Activated naive CD4-positive, alpha-beta T cell treated with anti-CD3 and anti-CD28 coated beads, Interleukin-2, amount 50 U/mL, for 72 hours (primary cell): ENCODE measurements at regions not wholly inside any gene's neighbourhood (a gene's known extent, or its start where the extent isn't known, plus 50 kb on each side); places are given as distances from the start of the nearest gene placed in this dataset.

Experiments
- ATAC-seq, 2 donors: fragments of 150-1000 bp; cut with Tn5 transposase; 2 replicates each; pipeline ENCODE4 v1.10.0; 2021; ENCODE audit warnings: mild to moderate bottlenecking in 2 of 2, moderate library complexity in 2 of 2
- DNase-seq, 2 donors: peaks; one replicate each; pipeline ENCODE4 v3.0.0; 2021 to 2022; ENCODE audit warnings: low spot score in 2 of 2
- H3K27ac Mint-ChIP-seq, 2 donors: one replicate each; pipeline ENCODE4 v1.8.0; 2022; ENCODE audit warnings: mild to moderate bottlenecking in 2 of 2, mixed read lengths in 2 of 2
- H3K36me3 Mint-ChIP-seq, 2 donors: one replicate each; pipeline ENCODE4 v1.8.0; 2022; ENCODE audit warnings: mixed read lengths in 2 of 2
- H3K9me3 Mint-ChIP-seq, 2 donors: one replicate each; pipeline ENCODE4 v1.8.0; 2022; ENCODE audit warnings: mixed read lengths in 2 of 2

DNA sequence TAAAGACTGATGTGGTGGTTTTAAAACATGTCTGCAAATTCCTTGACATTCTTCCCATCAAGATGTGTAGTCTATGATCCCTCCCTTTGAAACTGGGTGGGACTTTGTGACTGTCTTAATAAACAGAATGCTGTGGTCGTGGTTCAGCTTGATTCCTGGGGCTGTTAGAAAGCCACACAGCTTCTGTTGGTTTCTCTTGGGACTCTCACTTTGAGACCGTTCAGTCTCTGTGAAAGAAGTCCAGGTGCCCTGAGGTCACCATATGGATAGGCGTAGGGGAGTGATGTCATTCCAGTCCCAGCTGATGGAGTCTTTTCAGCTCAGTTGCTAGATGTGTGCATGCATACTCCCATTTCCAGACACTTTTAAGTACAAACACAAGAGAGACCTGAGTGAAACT lies 216.6 kb downstream of the KDR start:
- ATAC-seq (no peak), DNase-seq (no peak)
- peaks cover 5% of the 10 kb centered on the region in 2 donors for H3K9me3 Mint-ChIP-seq
- no peak overlapping the region for H3K27ac Mint-ChIP-seq
- peaks cover 0 to 5% of the 10 kb centered on the region in 2 donors for H3K36me3 Mint-ChIP-seq

DNA sequence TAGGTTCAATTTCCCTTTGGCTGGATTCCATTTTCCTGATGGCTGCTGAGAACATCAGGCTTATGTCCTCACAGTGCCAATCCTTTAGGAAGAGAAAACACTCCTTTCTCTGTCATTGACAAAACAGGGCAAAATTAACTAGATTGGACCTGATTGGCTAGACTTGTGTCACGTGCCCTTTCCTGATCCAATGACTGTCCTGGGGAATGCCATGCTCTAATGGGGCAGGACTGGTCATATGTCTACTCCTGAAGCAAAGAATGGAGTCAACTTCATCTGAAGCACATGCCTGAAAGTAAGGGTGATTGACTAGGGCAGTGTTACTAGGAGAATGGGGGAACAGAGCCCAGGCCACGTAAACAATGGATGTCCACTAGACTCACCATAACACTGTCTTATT lies 220.4 kb downstream of the KDR start:
- Mint-ChIP-seq H3K9me3 (peaks cover 5% of the 10 kb centered on the region in 2 donors), H3K36me3 (peaks cover 0 to 8% of the 10 kb centered on the region in 2 donors), H3K27ac (no peak overlapping the region)
- ATAC-seq (no peak), DNase-seq (no peak)

DNA sequence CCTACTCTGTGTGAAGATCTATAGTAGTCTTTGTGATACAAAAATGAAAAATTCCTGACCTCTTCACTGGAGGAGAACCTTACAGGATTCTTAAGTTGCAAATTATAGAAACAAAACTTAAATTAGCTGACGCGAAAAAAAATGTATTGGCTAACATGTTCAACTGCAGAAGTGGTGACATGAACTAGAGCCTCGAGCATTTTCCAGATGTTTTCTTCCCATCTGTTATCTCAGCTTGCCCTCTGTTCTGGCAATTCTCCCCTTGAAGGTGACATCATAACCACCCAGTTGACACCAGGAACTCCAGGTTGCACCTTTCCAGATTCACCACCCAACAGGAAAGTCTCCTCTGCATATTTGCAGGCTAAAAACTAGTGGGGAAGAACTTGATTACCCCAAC lies 222.4 kb downstream of the KDR start:
- DNase-seq = no peak
- Mint-ChIP-seq H3K9me3 (peaks cover 5% of the 10 kb centered on the region in 2 donors), H3K27ac (no peak overlapping the region), H3K36me3 (peaks cover 0 to 8% of the 10 kb centered on the region in 2 donors)
- ATAC-seq = no peak

DNA sequence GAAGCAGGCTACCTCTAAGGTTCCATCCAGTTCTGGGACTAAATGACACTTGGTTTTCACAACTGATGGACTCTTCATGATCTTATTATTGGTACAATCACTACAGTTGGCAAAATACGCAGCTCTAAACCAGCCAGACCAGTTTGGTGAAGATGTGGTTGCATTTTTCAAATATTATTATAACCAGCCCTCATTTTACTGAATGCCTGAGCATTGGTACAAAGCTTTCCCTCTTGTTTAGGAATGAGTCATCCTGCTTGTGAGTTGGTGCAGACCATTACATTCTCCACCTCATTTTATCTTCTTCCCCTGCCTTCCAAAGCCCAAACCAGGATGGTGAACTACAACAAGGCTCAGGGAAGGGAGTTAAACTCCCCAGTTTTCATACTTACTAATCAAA lies 223.1 kb downstream of the KDR start:
- Mint-ChIP-seq H3K27ac (no peak overlapping the region), H3K36me3 (peaks cover 0 to 8% of the 10 kb centered on the region in 2 donors), H3K9me3 (peaks cover 5% of the 10 kb centered on the region in 2 donors)
- DNase-seq = no peak
- no peak for ATAC-seq

DNA sequence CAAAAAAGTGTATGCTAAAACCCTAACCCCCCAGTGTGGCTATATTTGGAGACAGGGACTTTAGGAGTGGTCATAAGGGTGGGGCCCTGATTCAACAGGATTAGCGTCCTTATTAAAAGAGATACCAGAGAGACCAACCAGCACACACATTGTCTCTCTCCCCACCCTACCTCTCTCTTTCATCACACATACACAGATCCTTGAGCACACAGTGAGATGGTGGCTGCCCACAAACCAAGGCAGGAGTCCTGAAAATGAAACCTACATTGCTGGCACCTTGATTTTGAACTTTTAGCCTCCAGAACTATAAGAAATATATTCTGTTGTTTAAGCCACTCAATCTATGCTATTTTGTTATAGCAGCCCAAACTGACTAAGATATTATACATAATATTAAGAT lies 224.2 kb downstream of the KDR start:
- Mint-ChIP-seq H3K36me3 (peaks cover 0 to 8% of the 10 kb centered on the region in 2 donors), H3K9me3 (peaks cover 3% of the 10 kb centered on the region in 2 donors), H3K27ac (no peak overlapping the region)
- DNase-seq (no peak), ATAC-seq (no peak)

DNA sequence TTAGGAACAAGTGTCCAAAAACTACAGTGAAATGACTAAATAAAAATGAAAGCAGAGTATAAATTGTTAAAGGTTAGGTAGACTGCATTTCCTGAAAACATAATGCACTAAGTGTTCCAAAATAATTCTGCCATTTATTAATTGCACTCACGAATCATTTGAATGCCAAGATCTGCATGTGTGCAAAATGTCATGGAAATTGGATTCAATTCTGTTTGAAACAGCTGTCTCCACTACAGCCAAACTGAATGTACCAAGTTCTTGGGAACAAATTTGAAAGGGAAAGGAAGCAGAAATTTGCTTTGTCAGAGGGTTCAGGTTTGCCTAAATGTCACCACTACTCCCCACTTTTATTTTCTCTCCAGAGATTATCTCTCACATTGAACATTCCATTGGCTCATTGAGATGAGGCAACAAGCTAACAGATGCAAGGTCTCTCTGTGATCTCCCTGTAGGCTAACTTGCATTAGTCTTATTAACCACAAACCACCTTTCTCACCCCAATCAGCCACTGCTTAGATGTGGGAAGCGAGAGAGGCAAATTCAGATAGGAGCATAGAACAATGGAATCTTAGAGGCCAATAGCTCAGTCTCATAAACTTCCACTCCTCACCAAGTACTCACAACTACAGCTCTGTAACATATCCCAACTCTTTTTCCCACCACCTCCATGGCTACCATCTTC lies 226.6 kb downstream of the KDR start:
- peaks cover 4% of the 10 kb centered on the region in 2 donors for H3K9me3 Mint-ChIP-seq
- H3K36me3 Mint-ChIP-seq = peaks cover 0 to 3% of the 10 kb centered on the region in 2 donors
- H3K27ac Mint-ChIP-seq = no peak overlapping the region
- no peak for DNase-seq
- ATAC-seq = no peak

DNA sequence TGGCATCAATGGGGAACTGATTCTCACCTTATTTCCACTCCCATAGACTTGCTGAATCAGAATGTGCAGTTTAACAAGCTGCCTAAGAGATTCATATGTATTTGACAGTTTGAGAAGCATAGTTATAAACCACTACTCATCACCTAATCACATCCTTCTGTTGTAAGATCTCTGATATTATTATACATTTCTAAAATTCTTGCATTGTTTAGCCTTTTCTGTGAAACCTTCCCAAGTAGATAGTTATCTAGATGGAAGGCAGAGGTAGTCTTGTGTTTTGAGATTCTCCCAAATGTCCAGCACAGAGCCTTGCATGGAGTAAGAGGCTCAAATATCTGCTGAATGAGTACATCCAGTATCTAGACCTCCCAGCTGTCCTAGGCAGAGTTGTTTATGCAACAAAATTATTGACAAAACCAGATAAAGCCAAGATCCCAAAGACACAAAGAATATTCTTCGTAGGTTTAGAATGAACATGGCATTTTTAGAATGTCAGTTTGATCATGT lies 227.3 kb downstream of the KDR start:
- no peak for ATAC-seq
- Mint-ChIP-seq H3K36me3 (no peaks in the 10 kb centered on the region), H3K9me3 (peaks cover 7 to 8% of the 10 kb centered on the region in 2 donors), H3K27ac (no peak overlapping the region)
- no peak for DNase-seq

DNA sequence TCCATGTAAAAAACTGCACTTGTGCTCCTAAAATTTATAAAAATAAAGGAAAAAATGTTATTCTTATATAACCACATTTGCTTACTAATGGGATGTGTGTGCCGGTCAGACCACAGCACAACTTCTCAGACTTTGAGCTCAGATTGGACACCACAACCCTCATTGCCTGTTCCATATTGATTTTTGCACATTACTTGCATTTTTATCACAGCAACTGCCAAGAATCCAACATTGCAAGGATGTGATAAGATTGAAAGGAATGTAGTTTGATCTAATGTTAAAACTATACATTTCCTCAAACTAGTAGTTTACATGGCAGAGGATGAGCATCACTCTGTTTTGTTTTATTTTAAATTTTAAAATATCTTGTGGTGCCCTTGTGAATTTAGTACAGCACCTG lies 227.8 kb downstream of the KDR start:
- no peak for DNase-seq
- no peak for ATAC-seq
- Mint-ChIP-seq H3K9me3 (peaks cover 7 to 8% of the 10 kb centered on the region in 2 donors), H3K27ac (no peak overlapping the region), H3K36me3 (no peaks in the 10 kb centered on the region)

DNA sequence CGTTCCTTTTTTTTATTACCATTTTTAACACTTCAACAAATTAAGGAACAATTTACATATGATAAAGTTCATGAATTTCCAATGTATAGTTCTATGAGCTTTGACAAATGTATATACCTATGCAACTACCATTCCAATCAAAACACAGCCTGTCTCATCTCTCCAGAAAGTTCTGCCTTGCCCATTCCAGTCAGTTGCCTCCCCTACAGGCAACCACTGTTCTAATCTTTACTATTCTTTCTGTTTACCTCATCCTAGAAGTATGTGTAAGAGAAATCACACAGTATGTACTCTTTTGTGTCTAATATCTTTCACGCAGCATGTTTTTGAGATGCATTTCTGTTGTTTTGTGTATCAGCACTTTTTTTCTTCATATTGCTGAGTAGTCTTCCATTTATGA lies 224.9 kb downstream of the KIT start:
- Mint-ChIP-seq H3K36me3 (no peaks in the 10 kb centered on the region), H3K9me3 (no peaks in the 10 kb centered on the region), H3K27ac (no peak overlapping the region)
- no peak for ATAC-seq
- DNase-seq = no peak

DNA sequence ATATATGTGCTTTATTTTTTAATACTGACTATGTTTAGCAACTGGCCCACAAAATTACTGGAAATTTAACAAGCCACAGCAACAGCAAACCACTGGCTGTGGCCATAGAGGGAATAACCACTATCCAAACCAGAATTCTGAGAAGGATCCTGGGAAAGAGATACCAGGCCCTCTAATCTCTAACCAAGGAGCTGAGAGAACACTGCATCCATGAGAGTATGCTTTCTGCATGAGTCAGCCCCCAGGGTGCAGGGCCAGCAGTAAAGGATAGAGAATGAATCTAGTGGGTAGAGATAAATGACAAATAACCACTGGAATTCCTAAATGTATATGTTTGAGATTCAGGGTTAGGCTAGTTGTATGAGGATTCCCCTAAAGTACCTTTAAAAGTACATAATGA lies 221.8 kb downstream of the KIT start:
- DNase-seq (no peak), ATAC-seq (no peak)
- H3K27ac Mint-ChIP-seq = no peak overlapping the region
- peaks cover 0 to 4% of the 10 kb centered on the region in 2 donors for H3K36me3 Mint-ChIP-seq
- peaks cover 5 to 6% of the 10 kb centered on the region in 2 donors for H3K9me3 Mint-ChIP-seq

DNA sequence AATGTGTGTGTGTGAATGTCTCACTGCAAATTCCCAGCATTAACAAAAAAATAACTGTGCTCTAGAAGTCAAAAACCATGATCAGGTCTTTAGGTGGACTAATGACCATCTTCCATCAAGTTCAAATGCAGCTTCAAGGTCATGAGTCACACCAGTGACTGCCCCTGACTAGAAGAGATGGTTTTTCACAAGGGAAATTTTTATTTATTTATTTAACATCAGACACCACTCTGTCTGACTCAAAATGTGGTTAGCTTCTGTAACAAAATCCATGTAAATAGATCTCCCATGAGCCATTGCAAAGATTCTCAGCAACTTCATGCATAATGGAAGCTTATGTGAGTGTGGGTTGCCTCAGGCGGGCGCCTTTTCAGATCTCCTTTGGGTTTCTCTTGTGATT lies 219.2 kb downstream of the KIT start:
- Mint-ChIP-seq H3K36me3 (peaks cover 0 to 4% of the 10 kb centered on the region in 2 donors), H3K27ac (no peak overlapping the region), H3K9me3 (peaks cover 5 to 6% of the 10 kb centered on the region in 2 donors)
- DNase-seq = no peak
- ATAC-seq = no peak

DNA sequence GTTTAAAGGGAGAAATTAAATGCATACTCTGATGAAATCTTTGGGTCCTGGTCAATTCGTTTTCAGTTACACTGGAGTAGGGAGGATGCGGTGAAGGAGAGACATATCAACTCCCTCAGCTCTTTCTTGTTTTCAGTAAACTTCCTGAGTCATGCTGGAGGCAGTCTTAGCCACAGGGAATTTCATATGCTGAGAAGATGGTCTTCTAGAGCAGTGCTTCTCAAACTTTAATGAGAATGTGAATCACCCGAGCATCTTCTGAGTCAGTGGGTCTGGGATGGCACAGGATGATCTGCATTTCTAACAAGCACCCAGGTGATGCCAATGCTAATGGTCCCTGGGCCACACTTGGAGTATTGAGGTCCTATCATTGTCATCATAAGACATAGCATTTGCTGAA lies 214.5 kb downstream of the KIT start:
- Mint-ChIP-seq H3K36me3 (peaks cover 0 to 4% of the 10 kb centered on the region in 2 donors), H3K9me3 (peaks cover 5 to 6% of the 10 kb centered on the region in 2 donors), H3K27ac (no peak overlapping the region)
- no peak for ATAC-seq
- no peak for DNase-seq

DNA sequence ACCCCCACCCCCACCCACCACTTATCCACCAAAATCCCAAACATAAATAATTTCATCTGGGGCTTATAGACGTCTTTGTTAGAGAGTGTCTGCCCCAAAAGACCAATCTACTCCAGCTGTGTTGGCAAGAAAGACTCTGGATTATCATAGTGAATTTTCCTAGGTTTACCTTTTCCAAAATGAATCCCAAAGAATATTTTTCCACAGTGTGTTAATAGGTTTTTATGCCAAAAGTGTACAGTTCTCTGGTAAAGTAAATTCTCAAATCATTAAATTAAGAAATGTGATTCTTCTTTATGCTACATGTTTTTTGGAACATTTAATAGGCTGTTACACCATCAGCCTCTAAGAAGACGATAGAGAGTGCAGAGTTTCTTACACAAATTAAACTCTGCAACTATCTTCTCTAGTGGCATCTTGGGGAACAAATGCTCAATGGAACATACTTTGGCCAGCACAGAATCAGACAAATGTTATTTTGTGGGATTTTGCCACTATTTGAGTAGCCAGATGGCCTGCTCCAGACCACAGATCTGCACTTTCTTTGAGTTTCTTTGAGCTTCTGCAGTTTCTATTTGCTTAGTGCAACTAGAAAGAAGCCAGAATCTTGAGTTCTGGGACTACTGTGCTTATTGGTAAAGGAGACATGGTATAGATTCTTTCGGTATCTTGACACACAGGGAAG lies 206.0 kb downstream of the KIT start:
- H3K36me3 Mint-ChIP-seq = no peaks in the 10 kb centered on the region
- no peak overlapping the region for H3K27ac Mint-ChIP-seq
- no peak for ATAC-seq
- peaks cover 0 to 6% of the 10 kb centered on the region in 2 donors for H3K9me3 Mint-ChIP-seq
- no peak for DNase-seq

DNA sequence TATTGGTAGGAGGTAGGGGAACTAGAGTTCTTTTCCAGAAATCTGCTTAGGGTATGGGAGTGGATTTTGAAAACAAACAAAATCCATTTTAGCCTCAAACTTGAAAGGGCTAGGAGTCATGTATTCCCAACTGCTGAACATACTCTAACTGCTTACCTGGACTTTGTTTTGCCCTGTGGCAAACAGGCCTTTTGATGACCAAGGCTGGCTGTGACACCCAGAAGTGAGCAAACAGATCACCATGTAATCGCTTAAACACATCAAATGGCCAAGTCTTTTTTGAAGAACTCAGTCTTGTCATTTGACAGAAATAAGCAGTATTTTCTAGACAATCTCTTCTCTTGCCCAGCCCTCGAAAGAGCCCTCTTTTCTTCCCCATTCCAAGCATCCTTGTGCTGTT lies 203.4 kb downstream of the KIT start:
- no peak for DNase-seq
- Mint-ChIP-seq H3K9me3 (peaks cover 0 to 6% of the 10 kb centered on the region in 2 donors), H3K36me3 (no peaks in the 10 kb centered on the region), H3K27ac (no peak overlapping the region)
- ATAC-seq = no peak

DNA sequence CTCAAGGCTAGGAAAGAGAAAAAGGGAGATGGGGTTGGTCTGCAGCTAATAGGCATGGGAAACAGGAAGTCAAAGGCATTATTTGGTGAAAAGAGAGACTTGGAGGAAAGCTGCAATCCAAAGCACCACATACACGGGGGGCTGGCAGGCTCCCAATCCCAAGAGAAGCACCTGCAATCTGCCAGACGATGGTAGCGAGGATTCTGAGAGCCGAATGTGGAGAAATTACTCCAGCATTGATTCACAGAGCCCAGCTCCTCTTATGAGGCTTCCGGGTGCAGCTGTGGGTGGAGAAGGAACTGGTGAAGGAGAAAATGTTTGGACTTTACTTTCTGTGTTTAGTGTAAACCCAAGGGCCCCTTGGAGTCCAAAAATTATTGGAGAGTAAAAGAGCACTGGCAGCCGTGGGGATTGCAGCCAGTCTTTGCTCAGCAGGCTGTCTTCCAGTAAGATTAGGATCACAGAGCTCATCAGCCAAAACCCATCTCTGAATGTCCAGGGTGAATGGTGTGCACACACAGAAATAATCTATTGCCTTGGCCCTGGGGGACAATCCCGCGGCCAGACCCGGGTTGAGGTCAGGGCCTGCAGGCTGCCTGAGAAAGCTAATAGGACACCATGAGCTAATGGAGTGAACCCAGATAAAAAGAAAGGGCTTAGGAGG lies 197.6 kb downstream of the KIT start:
- DNase-seq (no peak), ATAC-seq (no peak)
- H3K27ac Mint-ChIP-seq = no peak overlapping the region
- H3K9me3 Mint-ChIP-seq = no peaks in the 10 kb centered on the region
- no peaks in the 10 kb centered on the region for H3K36me3 Mint-ChIP-seq

DNA sequence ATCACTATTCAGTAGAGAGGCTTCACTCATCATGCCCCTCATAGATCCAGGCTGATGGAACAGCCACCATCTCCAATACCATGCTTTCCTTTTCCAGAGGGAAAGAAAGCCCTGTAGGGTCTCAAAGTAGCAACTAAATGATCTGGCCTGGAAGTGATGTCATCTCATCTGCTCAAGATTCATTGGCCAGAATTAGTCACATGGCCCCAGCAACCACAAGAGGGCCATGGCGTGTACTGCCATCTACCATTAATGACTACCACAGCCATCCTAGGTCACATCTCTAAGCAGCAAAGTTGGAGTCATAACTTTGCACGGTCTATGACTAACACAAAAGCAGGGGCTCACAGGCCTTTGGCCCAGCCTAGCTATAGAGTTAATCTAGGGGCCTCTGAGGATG lies 194.8 kb downstream of the KIT start:
- DNase-seq (no peak), ATAC-seq (no peak)
- H3K27ac Mint-ChIP-seq = no peak overlapping the region
- H3K36me3 Mint-ChIP-seq = no peaks in the 10 kb centered on the region
- H3K9me3 Mint-ChIP-seq = no peaks in the 10 kb centered on the region

DNA sequence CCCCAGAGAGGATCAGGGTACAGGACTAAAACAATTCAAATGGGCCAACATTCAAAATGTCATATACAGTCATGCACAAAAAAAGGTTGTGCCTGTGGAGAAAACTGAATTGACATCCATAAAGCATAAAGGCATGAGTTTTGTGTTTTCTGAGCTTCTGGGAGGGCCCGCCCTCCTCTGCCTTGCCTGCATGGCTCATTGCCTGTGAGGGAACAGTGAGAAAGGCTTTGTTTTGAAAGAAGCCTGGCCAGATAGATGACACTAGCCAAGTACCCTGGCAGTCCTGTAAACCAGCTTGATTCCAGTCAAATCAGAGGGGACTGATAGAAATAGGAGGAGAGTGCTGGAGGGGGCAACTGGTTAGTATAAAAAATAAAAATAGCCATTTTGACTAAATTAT lies 194.3 kb downstream of the KIT start:
- no peak for DNase-seq
- Mint-ChIP-seq H3K9me3 (no peaks in the 10 kb centered on the region), H3K36me3 (no peaks in the 10 kb centered on the region), H3K27ac (no peak overlapping the region)
- no peak for ATAC-seq
